H1 (cell line): ENCODE measurements at regions not wholly inside any gene's neighbourhood (a gene's known extent, or its start where the extent isn't known, plus 50 kb on each side); places are given as distances from the start of the nearest gene placed in this dataset.

Experiments
- CTCF ChIA-PET: fragments of 300-600 bp; sonication (Branson Sonifier 250); formaldehyde crosslinking; loops from one replicate; lab custom pipeline; 2021; ENCODE audit not compliant: partially characterized antibody; lab: Charles Lee
- POLR2A ChIA-PET: fragments of 300-600 bp; sonication (Branson Sonifier 250); formaldehyde crosslinking; loops from one replicate; lab custom pipeline; 2021; ENCODE audit warnings: inconsistent platforms; ENCODE audit not compliant: partially characterized antibody; lab: Charles Lee
- DNase-seq, 2 experiments: peaks; one replicate each; pipeline versions ENCODE4 v3.0.0 to v3.0.0-alpha.2; 2010 to 2022; ENCODE audit warnings: low spot score in 2 of 2, low read depth in 1 of 2, mixed read lengths in 1 of 2
- FAIRE-seq: peaks from 2 replicates; lab custom pipeline; 2011; peaks lifted over from hg19 to GRCh38; lab: Jason Lieb, UNC
- H2AFZ ChIP-seq: 2 replicates; pipeline ENCODE4 v1.8.1; 2012; ENCODE audit warnings: low read length, inconsistent platforms
- H2AK5ac ChIP-seq: 2 replicates; pipeline ENCODE4 v1.6.1; 2013; ENCODE audit warnings: low read depth, low read length
- H2BK120ac ChIP-seq: replicated peaks from 2 replicates; pipeline ENCODE3; 2013; ENCODE audit warnings: low read depth, low read length, inconsistent platforms
- H2BK12ac ChIP-seq: 2 replicates; pipeline ENCODE4 v1.6.1; 2013; ENCODE audit warnings: low read depth, low read length
- H2BK15ac ChIP-seq: 2 replicates; pipeline ENCODE4 v1.6.1; 2013; ENCODE audit warnings: low read length
- H2BK20ac ChIP-seq: 2 replicates; pipeline ENCODE4 v1.6.1; 2013; ENCODE audit warnings: low read length
- H2BK5ac ChIP-seq: 2 replicates; pipeline ENCODE4 v1.6.1; 2013; ENCODE audit warnings: low read depth, low read length
- H3K14ac ChIP-seq: 2 replicates; pipeline ENCODE4 v1.6.1; 2013; ENCODE audit warnings: inconsistent platforms; ENCODE audit not compliant: insufficient read length
- H3K18ac ChIP-seq: 2 replicates; pipeline ENCODE4 v1.6.1; 2013; ENCODE audit warnings: low read length; ENCODE audit errors: extremely low read depth
- H3K23ac ChIP-seq: 2 replicates; pipeline ENCODE4 v1.6.1; 2013; ENCODE audit warnings: inconsistent platforms; ENCODE audit not compliant: insufficient read length
- H3K23me2 ChIP-seq: 2 replicates; pipeline ENCODE4 v1.6.1; 2013; ENCODE audit warnings: low read depth, low read length
- H3K27ac ChIP-seq: 2 replicates; pipeline ENCODE4 v1.6.1; 2011; ENCODE audit warnings: low read depth, low read length, inconsistent platforms
- H3K27me3 ChIP-seq, 4 experiments: replicated peaks in 1 of 4; 1 replicate in 1 of 4; 2 replicates in 3 of 4; pipeline versions ENCODE4 v1.6.1 to v1.8.1; 2011 to 2013; ENCODE audit warnings: low read length in 3 of 4, mild to moderate bottlenecking in 3 of 4, inconsistent platforms in 2 of 4, mixed read lengths in 2 of 4, moderate library complexity in 1 of 4; ENCODE audit not compliant: control insufficient read depth in 3 of 4, insufficient read depth in 3 of 4; ENCODE audit errors: extremely low read depth in 1 of 4
- H3K36me3 ChIP-seq, 4 experiments: 2 replicates each; pipeline versions ENCODE4 v1.6.1 to v1.8.1; 2011 to 2013; ENCODE audit warnings: mild to moderate bottlenecking in 4 of 4, low read length in 3 of 4, moderate library complexity in 2 of 4, control low read depth in 1 of 4, inconsistent platforms in 1 of 4; ENCODE audit not compliant: insufficient read depth in 4 of 4, control insufficient read depth in 2 of 4
- H3K4ac ChIP-seq: replicated peaks from 2 replicates; pipeline ENCODE3; 2013; ENCODE audit warnings: low read length, low read depth, mixed read lengths, inconsistent platforms; ENCODE audit not compliant: insufficient read length
- H3K4me1 ChIP-seq, 4 experiments: replicated peaks in 1 of 4; 1 replicate in 1 of 4; 2 replicates in 3 of 4; pipeline versions ENCODE4 v1.6.1 to v1.8.1; 2011 to 2013; ENCODE audit warnings: low read length in 3 of 4, inconsistent platforms in 2 of 4, mixed read lengths in 1 of 4; ENCODE audit not compliant: insufficient read depth in 4 of 4, control insufficient read depth in 3 of 4
- H3K4me2 ChIP-seq, 2 experiments: 2 replicates each; pipeline versions ENCODE4 v1.6.1 to v1.8.1; 2011 to 2013; ENCODE audit warnings: low read depth in 2 of 2, low read length in 2 of 2, control low read depth in 1 of 2, inconsistent platforms in 1 of 2, mild to moderate bottlenecking in 1 of 2; ENCODE audit not compliant: insufficient read depth in 1 of 2
- H3K4me3 ChIP-seq, 4 experiments: fragments of 200-600, 300-600 bp in 1 of 4; sonication (generic), shearing (Covaris generic), sonication (Bioruptor Twin) in 1 of 4; 2 replicates each; pipeline versions ENCODE4 v1.5.1 to v1.8.1; 2011 to 2016; ENCODE audit warnings: low read length in 4 of 4, low read depth in 3 of 4, control low read depth in 2 of 4, inconsistent platforms in 2 of 4, mild to moderate bottlenecking in 2 of 4, mixed read lengths in 1 of 4, moderate library complexity in 1 of 4; ENCODE audit not compliant: insufficient read depth in 2 of 4; ENCODE audit errors: extremely low read depth in 1 of 4
- H3K56ac ChIP-seq: replicated peaks from 2 replicates; pipeline ENCODE3; 2013; ENCODE audit warnings: low read depth, mild to moderate bottlenecking, mixed read lengths, low read length, inconsistent platforms; ENCODE audit not compliant: insufficient read length
- H3K79me1 ChIP-seq: 2 replicates; pipeline ENCODE4 v1.6.1; 2013; ENCODE audit warnings: low read depth, low read length, control low read depth
- H3K79me2 ChIP-seq, 2 experiments: 2 replicates each; pipeline versions ENCODE4 v1.6.1 to v1.8.1; 2012 to 2013; ENCODE audit warnings: low read length in 2 of 2, mild to moderate bottlenecking in 2 of 2, inconsistent platforms in 1 of 2; ENCODE audit not compliant: insufficient read depth in 2 of 2, control insufficient read depth in 1 of 2
- H3K9ac ChIP-seq, 4 experiments: replicated peaks in 1 of 4; 1 replicate in 1 of 4; 2 replicates in 3 of 4; pipeline versions ENCODE4 v1.6.1 to v1.8.1; 2011 to 2013; ENCODE audit warnings: low read depth in 3 of 4, low read length in 3 of 4, control low read depth in 2 of 4, mild to moderate bottlenecking in 2 of 4, moderate library complexity in 2 of 4, inconsistent platforms in 1 of 4; ENCODE audit errors: extremely low read depth in 1 of 4
- H3K9me3 ChIP-seq, 2 experiments: 2 replicates each; pipeline versions ENCODE4 v1.6.1 to v1.8.1; 2012 to 2013; ENCODE audit warnings: mild to moderate bottlenecking in 2 of 2, moderate library complexity in 2 of 2, control low read depth in 1 of 2, inconsistent platforms in 1 of 2, low read depth in 1 of 2, low read length in 1 of 2, mixed read lengths in 1 of 2; ENCODE audit not compliant: insufficient read depth in 2 of 2
- H4K20me1 ChIP-seq, 2 experiments: replicated peaks in 1 of 2; 2 replicates each; pipeline versions ENCODE3 to v1.8.1; 2011 to 2013; ENCODE audit warnings: inconsistent platforms in 2 of 2, low read length in 2 of 2, mild to moderate bottlenecking in 1 of 2; ENCODE audit not compliant: insufficient read depth in 2 of 2, control insufficient read depth in 1 of 2
- H4K5ac ChIP-seq: 2 replicates; pipeline ENCODE4 v1.6.1; 2013; ENCODE audit warnings: low read length, low read depth, mixed read lengths, inconsistent platforms; ENCODE audit not compliant: insufficient read length
- H4K8ac ChIP-seq: 2 replicates; pipeline ENCODE4 v1.8.0; 2013; ENCODE audit warnings: mild to moderate bottlenecking, moderate library complexity, low read length, inconsistent platforms; ENCODE audit not compliant: insufficient read depth; ENCODE audit errors: extremely low read depth
- H4K91ac ChIP-seq: replicated peaks from 2 replicates; pipeline ENCODE3; 2013; ENCODE audit warnings: low read length, mixed read lengths, inconsistent platforms; ENCODE audit not compliant: insufficient read length
- CBX5 ChIP-seq: fragments of 300-800, 300-1000 bp; sonication (generic); IDR thresholded peaks from 2 replicates; pipeline ENCODE4 v1.7.1; 2016; ENCODE audit warnings: antibody characterized with exemption, low read length, low read depth
- WGBS, 2 experiments: shearing (Covaris generic) in 1 of 2; methylation state at CpG; one replicate each; pipeline versions ENCODE4 v1.1.6 to v1.1.7; 2013 to 2015; ENCODE audit warnings: low lambda C conversion rate in 2 of 2, mixed read lengths in 2 of 2, inconsistent platforms in 1 of 2, low coverage in 1 of 2, missing lambda C conversion rate in 1 of 2; ENCODE audit not compliant: insufficient replicate concordance in 2 of 2, insufficient coverage in 1 of 2, insufficient read length in 1 of 2; ENCODE audit errors: extremely low coverage in 1 of 2, missing lambda C conversion rate in 1 of 2; 5-methylcytosine and 5-hydroxymethylcytosine counted together

DNA sequence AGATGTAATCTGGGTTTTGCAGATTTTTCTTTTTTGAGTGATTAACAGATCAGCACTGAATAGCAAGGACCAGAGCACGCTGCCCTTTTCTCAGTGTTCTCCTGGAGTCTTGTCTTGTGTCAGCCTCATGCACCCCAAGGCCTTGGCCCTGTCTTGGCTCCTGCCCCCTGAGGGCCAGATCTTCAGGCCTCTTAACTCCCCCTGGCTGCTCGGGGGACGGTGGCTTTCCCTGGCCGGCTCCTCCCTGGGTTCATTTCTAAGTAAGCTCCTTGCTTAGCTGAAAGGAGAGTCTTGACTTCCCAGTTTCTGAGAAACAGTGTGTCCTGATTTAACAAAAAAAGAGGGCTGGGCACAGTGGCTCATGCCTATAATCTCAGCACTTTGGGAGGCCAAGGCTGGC, 1139.3 kb downstream of the BRD1 start:
- ChIA-PET CTCF (interaction anchor here (0.6 kb wide), 1 partner anchor 101 kb away, joined by 3 read pairs; no protein-coding TSS in a partner anchor), POLR2A (no interaction called here)
- H2BK5ac ChIP-seq: no peak overlapping the region
- H3K56ac ChIP-seq: no peak overlapping the region
- no peak overlapping the region for H3K27ac ChIP-seq
- no peak overlapping the region for H4K5ac ChIP-seq
- H4K91ac ChIP-seq: no peak overlapping the region
- H4K8ac ChIP-seq: no peak overlapping the region
- H3K23ac ChIP-seq: no peak overlapping the region
- H2AFZ ChIP-seq: no peak overlapping the region
- FAIRE-seq (no peak), DNase-seq (no peak)
- H3K14ac ChIP-seq: no peak overlapping the region
- H4K20me1 ChIP-seq: peaks cover 0 to 8% of the 10 kb centered on the region in 2 experiments
- H2BK12ac ChIP-seq: no peak overlapping the region
- no peak overlapping the region for H3K4me2 ChIP-seq
- WGBS, 2 experiments: 99% methylated on average over 4 of the region's 4 CpGs; no CpG with 5 or more reads in 1 of the 2 experiments
- H3K23me2 ChIP-seq: peaks cover 9% of the 10 kb centered on the region; the same call in 1 of the 2 replicates
- H3K27me3 ChIP-seq: no peaks in the 10 kb centered on the region
- H3K36me3 ChIP-seq: no peaks in the 10 kb centered on the region
- no peak overlapping the region for H3K4me3 ChIP-seq
- H3K9me3 ChIP-seq: no peaks in the 10 kb centered on the region
- H2AK5ac ChIP-seq: no peak overlapping the region
- 0 out of 2 replicates have a peak, but pooled peaks cover 2% of the 10 kb centered on the region for H3K79me1 ChIP-seq
- H2BK20ac ChIP-seq: no peak overlapping the region
- no peak overlapping the region for H3K18ac ChIP-seq
- H3K4ac ChIP-seq: no peak overlapping the region
- peaks cover 0 to 2% of the 10 kb centered on the region in 2 experiments; a peak in 1 of 4 replicates for H3K79me2 ChIP-seq
- no peak overlapping the region for H2BK120ac ChIP-seq
- H3K4me1 ChIP-seq: peaks cover 0 to 4% (median 1%) of the 10 kb centered on the region in 4 experiments; a peak in 3 of 7 replicates
- H3K9ac ChIP-seq: no peak overlapping the region
- no peak overlapping the region for H2BK15ac ChIP-seq
- no peak for TF ChIP-seq CBX5
